Endothelial cell (in vitro differentiated cells): ENCODE measurements at regions not wholly inside any gene's neighbourhood (a gene's known extent, or its start where the extent isn't known, plus 50 kb on each side); places are given as distances from the start of the nearest gene placed in this dataset.

Source experiments
- DNase-seq: peaks from one replicate; pipeline ENCODE4 v3.0.0; 2021; ENCODE audit warnings: low spot score
- H3K27ac Mint-ChIP-seq: one replicate; pipeline ENCODE4 v1.8.0; 2021; ENCODE audit warnings: mixed read lengths, inconsistent platforms; ENCODE audit not compliant: unreplicated experiment
- H3K27me3 Mint-ChIP-seq: one replicate; pipeline ENCODE4 v1.8.0; 2021; ENCODE audit warnings: mild to moderate bottlenecking, moderate library complexity, mixed read lengths, inconsistent platforms; ENCODE audit not compliant: unreplicated experiment
- H3K36me3 Mint-ChIP-seq: one replicate; pipeline ENCODE4 v1.8.0; 2021; ENCODE audit warnings: mild to moderate bottlenecking, low read depth, mixed read lengths, inconsistent platforms; ENCODE audit not compliant: unreplicated experiment
- H3K4me1 Mint-ChIP-seq: one replicate; pipeline ENCODE4 v1.8.0; 2021; ENCODE audit warnings: mild to moderate bottlenecking, mixed read lengths, inconsistent platforms; ENCODE audit not compliant: unreplicated experiment
- H3K4me3 Mint-ChIP-seq: one replicate; pipeline ENCODE4 v1.8.0; 2021; ENCODE audit warnings: mild to moderate bottlenecking, mixed read lengths, inconsistent platforms; ENCODE audit not compliant: unreplicated experiment
- H3K9me3 Mint-ChIP-seq: one replicate; pipeline ENCODE4 v1.8.0; 2021; ENCODE audit warnings: mixed read lengths, inconsistent platforms; ENCODE audit not compliant: unreplicated experiment
- TF ChIP-seq, protein P1 (sequence below): fragments of 200-600 bp; sonication (generic); IDR thresholded peaks from one replicate; pipeline ENCODE4 v1.5.0; 2021; ENCODE audit warnings: antibody characterized with exemption; ENCODE audit not compliant: unreplicated experiment

GRCh38 chr6:47908271-47908670 is 126.4 kb downstream of the OPN5 start:
- no peak for DNase-seq
- TF ChIP-seq, protein P1, sequence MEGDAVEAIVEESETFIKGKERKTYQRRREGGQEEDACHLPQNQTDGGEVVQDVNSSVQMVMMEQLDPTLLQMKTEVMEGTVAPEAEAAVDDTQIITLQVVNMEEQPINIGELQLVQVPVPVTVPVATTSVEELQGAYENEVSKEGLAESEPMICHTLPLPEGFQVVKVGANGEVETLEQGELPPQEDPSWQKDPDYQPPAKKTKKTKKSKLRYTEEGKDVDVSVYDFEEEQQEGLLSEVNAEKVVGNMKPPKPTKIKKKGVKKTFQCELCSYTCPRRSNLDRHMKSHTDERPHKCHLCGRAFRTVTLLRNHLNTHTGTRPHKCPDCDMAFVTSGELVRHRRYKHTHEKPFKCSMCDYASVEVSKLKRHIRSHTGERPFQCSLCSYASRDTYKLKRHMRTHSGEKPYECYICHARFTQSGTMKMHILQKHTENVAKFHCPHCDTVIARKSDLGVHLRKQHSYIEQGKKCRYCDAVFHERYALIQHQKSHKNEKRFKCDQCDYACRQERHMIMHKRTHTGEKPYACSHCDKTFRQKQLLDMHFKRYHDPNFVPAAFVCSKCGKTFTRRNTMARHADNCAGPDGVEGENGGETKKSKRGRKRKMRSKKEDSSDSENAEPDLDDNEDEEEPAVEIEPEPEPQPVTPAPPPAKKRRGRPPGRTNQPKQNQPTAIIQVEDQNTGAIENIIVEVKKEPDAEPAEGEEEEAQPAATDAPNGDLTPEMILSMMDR: no peak
- peaks cover 2% of the 10 kb centered on the region for H3K27me3 Mint-ChIP-seq
- H3K4me3 Mint-ChIP-seq: no peak overlapping the region
- H3K36me3 Mint-ChIP-seq: no peaks in the 10 kb centered on the region
- no peaks in the 10 kb centered on the region for H3K9me3 Mint-ChIP-seq
- no peaks in the 10 kb centered on the region for H3K4me1 Mint-ChIP-seq
- H3K27ac Mint-ChIP-seq: no peak overlapping the region

DNA sequence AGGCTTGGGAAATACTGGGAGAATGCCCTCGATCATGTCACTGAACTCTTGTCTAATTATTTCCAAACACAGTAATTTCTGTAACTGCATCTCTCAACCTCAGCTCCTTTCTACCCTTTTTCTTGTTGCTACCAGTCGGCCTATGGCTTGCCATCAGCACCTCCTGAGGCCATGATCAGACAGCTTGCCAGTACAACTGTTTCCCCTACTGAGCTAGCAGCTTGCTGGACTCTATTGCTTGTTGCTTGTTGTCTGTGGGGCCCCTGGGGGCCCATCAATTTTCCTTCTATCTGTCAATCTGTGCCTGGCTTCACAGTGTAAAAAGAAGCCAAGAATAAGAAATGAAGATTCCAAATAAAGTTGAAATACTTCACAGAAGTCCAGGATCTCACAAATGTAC is 123.9 kb downstream of the OPN5 start:
- DNase-seq: no peak
- Mint-ChIP-seq H3K27ac (no peak overlapping the region), H3K4me3 (no peak overlapping the region), H3K9me3 (no peaks in the 10 kb centered on the region), H3K36me3 (peaks cover 4% of the 10 kb centered on the region), H3K4me1 (no peaks in the 10 kb centered on the region), H3K27me3 (no peaks in the 10 kb centered on the region)
- TF ChIP-seq, protein P1: no peak

DNA sequence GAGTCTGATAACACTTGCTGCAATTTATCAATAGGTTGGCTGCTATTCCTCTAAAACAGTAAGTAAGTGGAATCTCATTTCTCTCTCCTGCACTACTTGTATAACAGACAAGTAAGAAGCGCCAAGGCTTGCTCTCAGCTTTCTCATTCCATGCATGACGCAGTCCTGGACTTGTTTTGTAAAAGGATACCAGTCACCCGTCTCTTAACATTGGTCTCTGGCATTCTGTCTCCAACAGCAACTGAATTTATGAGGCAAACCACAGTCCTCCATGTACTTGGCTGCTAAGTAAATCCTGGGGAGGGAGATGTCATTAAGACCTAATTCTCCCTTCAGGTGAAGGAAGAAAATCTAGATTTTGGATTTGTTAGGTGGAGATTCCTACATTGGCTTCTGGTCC is 115.4 kb downstream of the OPN5 start:
- Mint-ChIP-seq H3K27me3 (peaks cover 2% of the 10 kb centered on the region), H3K4me3 (no peak overlapping the region)
- TF ChIP-seq, protein P1: no peak

GRCh38 chr6:47890326-47890875 is 108.6 kb downstream of the OPN5 start:
- no peak for DNase-seq
- Mint-ChIP-seq H3K27me3 (no peaks in the 10 kb centered on the region), H3K9me3 (no peaks in the 10 kb centered on the region), H3K4me3 (no peak overlapping the region), H3K27ac (no peak overlapping the region), H3K4me1 (no peaks in the 10 kb centered on the region), H3K36me3 (peaks cover 4% of the 10 kb centered on the region)
- TF ChIP-seq, protein P1: no peak

More for the DNA sequence above, 115.4 kb downstream of the OPN5 start:
- no peaks in the 10 kb centered on the region for H3K9me3 Mint-ChIP-seq
- no peaks in the 10 kb centered on the region for H3K4me1 Mint-ChIP-seq
- peaks cover 4% of the 10 kb centered on the region for H3K36me3 Mint-ChIP-seq
- H3K27ac Mint-ChIP-seq: no peak overlapping the region
- no peak for DNase-seq

GRCh38 chr6:47879015-47879414 is 97.2 kb downstream of the OPN5 start:
- H3K27ac Mint-ChIP-seq: no peak overlapping the region

More at GRCh38 chr6:47879015-47879414, 97.2 kb downstream of the OPN5 start:
- Mint-ChIP-seq H3K27me3 (no peaks in the 10 kb centered on the region), H3K4me3 (no peak overlapping the region), H3K9me3 (no peaks in the 10 kb centered on the region), H3K36me3 (peaks cover 17% of the 10 kb centered on the region), H3K4me1 (no peaks in the 10 kb centered on the region)
- TF ChIP-seq, protein P1: no peak
- no peak for DNase-seq
